GM12864 (cell line): ENCODE measurements at regions not wholly inside any gene's neighbourhood (a gene's known extent, or its start where the extent isn't known, plus 50 kb on each side); places are given as distances from the start of the nearest gene placed in this dataset.

Source experiments
- DNase-seq: peaks from one replicate; pipeline ENCODE4 v3.0.0-alpha.2; 2011; ENCODE audit warnings: low read depth
- H3K4me3 ChIP-seq: 2 replicates; pipeline ENCODE4 v1.5.1; 2011; ENCODE audit warnings: mild to moderate bottlenecking, low read depth, low read length, control low read depth
- CTCF ChIP-seq: IDR thresholded peaks from 2 replicates; pipeline ENCODE4 v1.5.1; 2011; ENCODE audit warnings: low read depth, mild to moderate bottlenecking, moderate library complexity, low read length, control low read depth, inconsistent platforms; ENCODE audit errors: missing control alignments

GRCh38 chr4:123327346-123327745, 69.2 kb upstream of the SPRY1 start:
- H3K4me3 ChIP-seq = no peak overlapping the region
- no peak for DNase-seq
- no peak for TF ChIP-seq CTCF

- no peak overlapping the region for H3K4me3 ChIP-seq
- DNase-seq = no peak
- TF ChIP-seq CTCF = no peak
Measured at GRCh38 chr4:123327846-123328429, 68.7 kb upstream of the SPRY1 start.

GRCh38 chr4:123338715-123339114, 57.9 kb upstream of the SPRY1 start:
- DNase-seq = no peak
- TF ChIP-seq CTCF = no peak

GRCh38 chr4:123339507-123340380, 56.9 kb upstream of the SPRY1 start:
- DNase-seq = no peak
- TF ChIP-seq CTCF = no peak
- H3K4me3 ChIP-seq = no peak overlapping the region

More at GRCh38 chr4:123338715-123339114, 57.9 kb upstream of the SPRY1 start:
- H3K4me3 ChIP-seq = no peak overlapping the region

- TF ChIP-seq CTCF = no peak
- no peak overlapping the region for H3K4me3 ChIP-seq
- no peak for DNase-seq
Measured at GRCh38 chr4:123340381-123340701, 56.3 kb upstream of the SPRY1 start.

GRCh38 chr4:123342498-123342897, 54.1 kb upstream of the SPRY1 start:
- TF ChIP-seq CTCF = no peak
- no peak for DNase-seq
- no peak overlapping the region for H3K4me3 ChIP-seq
